PC-3 (cell line): ENCODE measurements at regions not wholly inside any gene's neighbourhood (a gene's known extent, or its start where the extent isn't known, plus 50 kb on each side); places are given as distances from the start of the nearest gene placed in this dataset.

ENCODE experiments used
- CTCF ChIP-seq: fragments of 300-600 bp; sonication (generic); conservative IDR thresholded peaks from 2 replicates; pipeline ENCODE4 v1.5.1; 2017; ENCODE audit warnings: antibody characterized with exemption, low read depth, mild to moderate bottlenecking, low read length
- EZH2phosphoT487 ChIP-seq: fragments of 300-600 bp; sonication (generic); IDR thresholded peaks from 2 replicates; pipeline ENCODE4 v1.6.1; 2018; ENCODE audit warnings: mild to moderate bottlenecking, antibody characterized with exemption, low read length, borderline replicate concordance

GRCh38 chr2:65655000-65655399 lies 222.6 kb upstream of the SPRED2 start:
- no peak for TF ChIP-seq CTCF
- TF ChIP-seq EZH2phosphoT487: no peak
